ENCODE measurements at regions not wholly inside any gene's neighbourhood (a gene's known extent, or its start where the extent isn't known, plus 50 kb on each side); places are given as distances from the start of the nearest gene placed in this dataset.

GRCh38 chr2:71826826-71827523 lies 320.7 kb downstream of the CYP26B1 start:
- DNase-seq (ENCODE audit: extremely low read depth in 1 of 2, low read depth in 1 of 2), result no peak

- DNase-seq (ENCODE audit: extremely low read depth in 1 of 2, low read depth in 1 of 2), result no peak
These were observed 321.4 kb downstream of the CYP26B1 start for GRCh38 chr2:71826299-71826698.

GRCh38 chr2:71824436-71824835 lies 323.2 kb downstream of the CYP26B1 start:
- no peak for DNase-seq (ENCODE audit: extremely low read depth in 1 of 2, low read depth in 1 of 2)

GRCh38 chr2:71823526-71823925 lies 324.1 kb downstream of the CYP26B1 start:
- DNase-seq (ENCODE audit: extremely low read depth in 1 of 2, low read depth in 1 of 2), result no peak

GRCh38 chr2:71822463-71822862 lies 325.2 kb downstream of the CYP26B1 start:
- no peak for DNase-seq (ENCODE audit: extremely low read depth in 1 of 2, low read depth in 1 of 2)

GRCh38 chr2:71821856-71822255 lies 325.8 kb downstream of the CYP26B1 start:
- no peak for DNase-seq (ENCODE audit: extremely low read depth in 1 of 2, low read depth in 1 of 2)

GRCh38 chr2:71816815-71817214 lies 330.8 kb downstream of the CYP26B1 start:
- DNase-seq (ENCODE audit: extremely low read depth in 1 of 2, low read depth in 1 of 2), result no peak

- DNase-seq (ENCODE audit: extremely low read depth in 1 of 2, low read depth in 1 of 2), result no peak
These were observed 331.8 kb downstream of the CYP26B1 start for GRCh38 chr2:71815701-71816474.

- no peak for DNase-seq (ENCODE audit: extremely low read depth in 1 of 2, low read depth in 1 of 2)
These were observed 332.8 kb downstream of the CYP26B1 start for GRCh38 chr2:71814885-71815284.

- no peak for DNase-seq (ENCODE audit: extremely low read depth in 1 of 2, low read depth in 1 of 2)
These were observed 333.7 kb downstream of the CYP26B1 start for GRCh38 chr2:71813807-71814470.

GRCh38 chr2:71813315-71813714 lies 334.3 kb downstream of the CYP26B1 start:
- DNase-seq (ENCODE audit: extremely low read depth in 1 of 2, low read depth in 1 of 2), result no peak

GRCh38 chr2:71812736-71813135 lies 334.9 kb downstream of the CYP26B1 start:
- no peak for DNase-seq (ENCODE audit: extremely low read depth in 1 of 2, low read depth in 1 of 2)

- no peak for DNase-seq (ENCODE audit: extremely low read depth in 1 of 2, low read depth in 1 of 2)
These were observed 335.9 kb downstream of the CYP26B1 start for GRCh38 chr2:71811726-71812125.

- DNase-seq (ENCODE audit: extremely low read depth in 1 of 2, low read depth in 1 of 2), result no peak
These were observed 336.5 kb downstream of the CYP26B1 start for GRCh38 chr2:71811157-71811556.

GRCh38 chr2:71807581-71808451 lies 339.8 kb downstream of the CYP26B1 start:
- DNase-seq (ENCODE audit: extremely low read depth in 1 of 2, low read depth in 1 of 2), result no peak

- DNase-seq (ENCODE audit: extremely low read depth in 1 of 2, low read depth in 1 of 2), result no peak
These were observed 341.2 kb downstream of the CYP26B1 start for GRCh38 chr2:71806432-71806831.

- no peak for DNase-seq (ENCODE audit: extremely low read depth in 1 of 2, low read depth in 1 of 2)
These were observed 343.3 kb downstream of the CYP26B1 start for GRCh38 chr2:71804281-71804751.

- no peak for DNase-seq (ENCODE audit: extremely low read depth in 1 of 2, low read depth in 1 of 2)
These were observed 344.3 kb downstream of the CYP26B1 start for GRCh38 chr2:71803398-71803797.

- no peak for DNase-seq (ENCODE audit: extremely low read depth in 1 of 2, low read depth in 1 of 2)
These were observed 345.1 kb downstream of the CYP26B1 start for GRCh38 chr2:71802556-71802955.

GRCh38 chr2:71801969-71802368 lies 345.7 kb downstream of the CYP26B1 start:
- DNase-seq (ENCODE audit: extremely low read depth in 1 of 2, low read depth in 1 of 2), result no peak

- DNase-seq (ENCODE audit: extremely low read depth in 1 of 2, low read depth in 1 of 2), result no peak
These were observed 346.1 kb downstream of the CYP26B1 start for GRCh38 chr2:71801556-71801955.
